ENCODE measurements at regions not wholly inside any gene's neighbourhood (a gene's known extent, or its start where the extent isn't known, plus 50 kb on each side); places are given as distances from the start of the nearest gene placed in this dataset.
"Not testable (repeated sequence)": the region's sequence is repeated elsewhere in the genome, so short reads cannot be mapped to it uniquely, and the experiment has no call there.

DNA sequence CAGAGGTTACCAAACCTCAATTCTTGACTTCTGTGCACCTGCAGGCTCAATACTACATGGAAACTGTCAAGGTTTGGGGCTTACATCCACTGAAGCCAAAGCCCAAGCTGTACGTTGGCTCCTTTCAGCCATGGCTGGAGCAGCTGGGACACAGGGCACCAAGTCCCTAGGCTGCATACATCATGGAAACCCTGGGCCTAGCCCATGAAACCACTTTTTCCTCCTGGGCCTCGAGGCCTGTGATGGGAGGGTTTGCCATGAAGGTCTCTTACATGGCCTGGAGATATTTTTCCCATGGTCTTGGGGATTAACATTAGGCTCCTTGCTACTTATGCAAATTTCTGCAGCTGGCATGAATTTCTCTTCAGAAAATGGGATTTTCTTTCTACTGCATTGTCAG lies 1638.7 kb downstream of the EFNA5 start:
- not testable (repeated sequence) for H3K27ac ChIP-seq (ENCODE audit: low read depth in 1 of 2, low read length in 2 of 2); H3K9me3 ChIP-seq (ENCODE audit: control insufficient read depth in 4 of 4, low read length in 3 of 4); H3K27me3 ChIP-seq (ENCODE audit: control insufficient read depth in 4 of 4, insufficient read depth in 4 of 4, low read length in 3 of 4); H3K36me3 ChIP-seq (ENCODE audit: control insufficient read depth in 4 of 4, insufficient read depth in 3 of 4, low read depth in 1 of 4, low read length in 3 of 4); H3K4me1 ChIP-seq (ENCODE audit: control insufficient read depth in 4 of 4, insufficient read depth in 4 of 4, low read length in 3 of 4); H3K9ac ChIP-seq (ENCODE audit: low read depth in 1 of 2, low read length in 2 of 2); DNase-seq (ENCODE audit: low spot score); H3K4me3 ChIP-seq (ENCODE audit: low read depth in 1 of 3, low read length in 3 of 3)
- 53% methylated on average over 2 of the region's 2 CpGs for WGBS

DNA sequence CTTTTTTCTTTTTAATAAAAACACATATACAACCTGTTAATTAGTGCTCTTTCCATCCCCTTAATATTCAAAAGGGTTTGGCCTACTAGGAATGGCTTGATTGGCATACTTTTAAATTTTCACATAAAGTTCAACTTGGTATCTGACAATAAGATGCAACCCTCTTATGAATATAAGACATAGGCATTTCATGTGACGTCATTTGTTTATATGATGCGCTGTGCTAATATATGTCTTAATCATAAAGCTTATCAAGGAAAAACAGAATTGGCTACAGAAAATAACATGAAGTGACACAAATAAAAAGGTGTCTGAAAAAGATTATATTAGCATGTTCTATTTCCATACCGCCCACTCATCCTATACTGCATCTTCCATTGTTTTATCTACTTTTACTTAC lies 1642.4 kb downstream of the EFNA5 start:
- no peak for DNase-seq (ENCODE audit: low spot score)
- H3K27me3 ChIP-seq (ENCODE audit: control insufficient read depth in 4 of 4, insufficient read depth in 4 of 4, low read length in 3 of 4): no peaks in the 10 kb centered on the region
- H3K4me3 ChIP-seq (ENCODE audit: low read depth in 1 of 3, low read length in 3 of 3): no peak overlapping the region
- no peaks in the 10 kb centered on the region for H3K4me1 ChIP-seq (ENCODE audit: control insufficient read depth in 4 of 4, insufficient read depth in 4 of 4, low read length in 3 of 4)
- no peak overlapping the region for H3K27ac ChIP-seq (ENCODE audit: low read depth in 1 of 2, low read length in 2 of 2)
- H3K9ac ChIP-seq (ENCODE audit: low read depth in 1 of 2, low read length in 2 of 2): no peak overlapping the region
- no peaks in the 10 kb centered on the region for H3K9me3 ChIP-seq (ENCODE audit: control insufficient read depth in 4 of 4, low read length in 3 of 4)
- no peaks in the 10 kb centered on the region for H3K36me3 ChIP-seq (ENCODE audit: control insufficient read depth in 4 of 4, insufficient read depth in 3 of 4, low read depth in 1 of 4, low read length in 3 of 4)
- WGBS: 62% methylated on average over 3 of the region's 3 CpGs
- TF ChIP-seq, protein P1, sequence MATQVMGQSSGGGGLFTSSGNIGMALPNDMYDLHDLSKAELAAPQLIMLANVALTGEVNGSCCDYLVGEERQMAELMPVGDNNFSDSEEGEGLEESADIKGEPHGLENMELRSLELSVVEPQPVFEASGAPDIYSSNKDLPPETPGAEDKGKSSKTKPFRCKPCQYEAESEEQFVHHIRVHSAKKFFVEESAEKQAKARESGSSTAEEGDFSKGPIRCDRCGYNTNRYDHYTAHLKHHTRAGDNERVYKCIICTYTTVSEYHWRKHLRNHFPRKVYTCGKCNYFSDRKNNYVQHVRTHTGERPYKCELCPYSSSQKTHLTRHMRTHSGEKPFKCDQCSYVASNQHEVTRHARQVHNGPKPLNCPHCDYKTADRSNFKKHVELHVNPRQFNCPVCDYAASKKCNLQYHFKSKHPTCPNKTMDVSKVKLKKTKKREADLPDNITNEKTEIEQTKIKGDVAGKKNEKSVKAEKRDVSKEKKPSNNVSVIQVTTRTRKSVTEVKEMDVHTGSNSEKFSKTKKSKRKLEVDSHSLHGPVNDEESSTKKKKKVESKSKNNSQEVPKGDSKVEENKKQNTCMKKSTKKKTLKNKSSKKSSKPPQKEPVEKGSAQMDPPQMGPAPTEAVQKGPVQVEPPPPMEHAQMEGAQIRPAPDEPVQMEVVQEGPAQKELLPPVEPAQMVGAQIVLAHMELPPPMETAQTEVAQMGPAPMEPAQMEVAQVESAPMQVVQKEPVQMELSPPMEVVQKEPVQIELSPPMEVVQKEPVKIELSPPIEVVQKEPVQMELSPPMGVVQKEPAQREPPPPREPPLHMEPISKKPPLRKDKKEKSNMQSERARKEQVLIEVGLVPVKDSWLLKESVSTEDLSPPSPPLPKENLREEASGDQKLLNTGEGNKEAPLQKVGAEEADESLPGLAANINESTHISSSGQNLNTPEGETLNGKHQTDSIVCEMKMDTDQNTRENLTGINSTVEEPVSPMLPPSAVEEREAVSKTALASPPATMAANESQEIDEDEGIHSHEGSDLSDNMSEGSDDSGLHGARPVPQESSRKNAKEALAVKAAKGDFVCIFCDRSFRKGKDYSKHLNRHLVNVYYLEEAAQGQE (IDR thresholded peaks at IDR 0.05): no peak
- TF ChIP-seq HNF4A (conservative IDR thresholded peaks at IDR 0.05): no peak
- TF ChIP-seq SP1 (IDR thresholded peaks at IDR 0.05): no peak
- no peak for TF ChIP-seq CTCF (IDR thresholded peaks at IDR 0.05; ENCODE audit: low read depth, low read length, missing input control)
- TF ChIP-seq, protein P2, sequence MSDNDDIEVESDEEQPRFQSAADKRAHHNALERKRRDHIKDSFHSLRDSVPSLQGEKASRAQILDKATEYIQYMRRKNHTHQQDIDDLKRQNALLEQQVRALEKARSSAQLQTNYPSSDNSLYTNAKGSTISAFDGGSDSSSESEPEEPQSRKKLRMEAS (IDR thresholded peaks at IDR 0.05): no peak
- TF ChIP-seq ATF3 (IDR thresholded peaks at IDR 0.05): no peak
- no peak for TF ChIP-seq JUND (IDR thresholded peaks at IDR 0.05)
- TF ChIP-seq GABPA (IDR thresholded peaks at IDR 0.05 in 1 of 2, conservative IDR thresholded peaks at IDR 0.05 in 1 of 2): no peak
- no peak for TF ChIP-seq FOXA2 (IDR thresholded peaks at IDR 0.05)
- TF ChIP-seq TAF1 (conservative IDR thresholded peaks at IDR 0.05): no peak
- TF ChIP-seq RXRA (IDR thresholded peaks at IDR 0.05): no peak
- no peak for TF ChIP-seq YY1 (IDR thresholded peaks at IDR 0.05)
- no peak for TF ChIP-seq FOXA1 (IDR thresholded peaks at IDR 0.05)
- no peak for TF ChIP-seq HNF4G (IDR thresholded peaks at IDR 0.05)

- Histone ChIP-seq H3K4me3 (ENCODE audit: low read depth in 1 of 3, low read length in 3 of 3) (no peak overlapping the region), H3K4me1 (ENCODE audit: control insufficient read depth in 4 of 4, insufficient read depth in 4 of 4, low read length in 3 of 4) (no peaks in the 10 kb centered on the region), H3K36me3 (ENCODE audit: control insufficient read depth in 4 of 4, insufficient read depth in 3 of 4, low read depth in 1 of 4, low read length in 3 of 4) (no peaks in the 10 kb centered on the region), H3K9ac (ENCODE audit: low read depth in 1 of 2, low read length in 2 of 2) (no peak overlapping the region), H3K9me3 (ENCODE audit: control insufficient read depth in 4 of 4, low read length in 3 of 4) (no peaks in the 10 kb centered on the region), H3K27me3 (ENCODE audit: control insufficient read depth in 4 of 4, insufficient read depth in 4 of 4, low read length in 3 of 4) (no peaks in the 10 kb centered on the region), H3K27ac (ENCODE audit: low read depth in 1 of 2, low read length in 2 of 2) (no peak overlapping the region)
- WGBS: 88% methylated on average over 1 of the region's 1 CpG
- no peak for TF ChIP-seq RXRA (IDR thresholded peaks at IDR 0.05)
- TF ChIP-seq, protein P3, sequence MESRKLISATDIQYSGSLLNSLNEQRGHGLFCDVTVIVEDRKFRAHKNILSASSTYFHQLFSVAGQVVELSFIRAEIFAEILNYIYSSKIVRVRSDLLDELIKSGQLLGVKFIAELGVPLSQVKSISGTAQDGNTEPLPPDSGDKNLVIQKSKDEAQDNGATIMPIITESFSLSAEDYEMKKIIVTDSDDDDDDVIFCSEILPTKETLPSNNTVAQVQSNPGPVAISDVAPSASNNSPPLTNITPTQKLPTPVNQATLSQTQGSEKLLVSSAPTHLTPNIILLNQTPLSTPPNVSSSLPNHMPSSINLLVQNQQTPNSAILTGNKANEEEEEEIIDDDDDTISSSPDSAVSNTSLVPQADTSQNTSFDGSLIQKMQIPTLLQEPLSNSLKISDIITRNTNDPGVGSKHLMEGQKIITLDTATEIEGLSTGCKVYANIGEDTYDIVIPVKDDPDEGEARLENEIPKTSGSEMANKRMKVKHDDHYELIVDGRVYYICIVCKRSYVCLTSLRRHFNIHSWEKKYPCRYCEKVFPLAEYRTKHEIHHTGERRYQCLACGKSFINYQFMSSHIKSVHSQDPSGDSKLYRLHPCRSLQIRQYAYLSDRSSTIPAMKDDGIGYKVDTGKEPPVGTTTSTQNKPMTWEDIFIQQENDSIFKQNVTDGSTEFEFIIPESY (IDR thresholded peaks at IDR 0.05): no peak
- no peak for TF ChIP-seq FOXA2 (IDR thresholded peaks at IDR 0.05)
- TF ChIP-seq ATF3 (IDR thresholded peaks at IDR 0.05): no peak
- TF ChIP-seq HNF4G (IDR thresholded peaks at IDR 0.05): no peak
- TF ChIP-seq RAD21 (IDR thresholded peaks at IDR 0.05): no peak
- no peak for TF ChIP-seq HNF4A (conservative IDR thresholded peaks at IDR 0.05)
- no peak for DNase-seq (ENCODE audit: low spot score)
Measured at GRCh38 chr5:106020894-106021293, 1649.8 kb downstream of the EFNA5 start.

Measured in liver (tissue), 8 donors.